PC-3 (cell line): ENCODE measurements at regions not wholly inside any gene's neighbourhood (a gene's known extent, or its start where the extent isn't known, plus 50 kb on each side); places are given as distances from the start of the nearest gene placed in this dataset.

Experiments used
- CTCF ChIP-seq: fragments of 300-600 bp; sonication (generic); conservative IDR thresholded peaks from 2 replicates; pipeline ENCODE4 v1.5.1; 2017; ENCODE audit warnings: antibody characterized with exemption, low read depth, mild to moderate bottlenecking, low read length
- EZH2phosphoT487 ChIP-seq: fragments of 300-600 bp; sonication (generic); IDR thresholded peaks from 2 replicates; pipeline ENCODE4 v1.6.1; 2018; ENCODE audit warnings: mild to moderate bottlenecking, antibody characterized with exemption, low read length, borderline replicate concordance

GRCh38 chr11:23471878-23472277 lies 611.6 kb upstream of the CCDC179 start:
- TF ChIP-seq CTCF (no peak), EZH2phosphoT487 (no peak)
